Sigmoid colon (tissue), 3 donors: ENCODE measurements at regions not wholly inside any gene's neighbourhood (a gene's known extent, or its start where the extent isn't known, plus 50 kb on each side); places are given as distances from the start of the nearest gene placed in this dataset.

Experiments
- CTCF ChIP-seq, 4 experiments: fragments of 450-650 bp in 3 of 4; fragments of 200-600 bp in 1 of 4; IDR thresholded peaks; one replicate each; pipeline ENCODE4 v1.5.1; 2016 to 2019; ENCODE audit warnings: antibody characterized with exemption in 4 of 4, mild to moderate bottlenecking in 3 of 4, moderate library complexity in 2 of 4
- POLR2A ChIP-seq, 2 donors: fragments of 450-650 bp; IDR thresholded peaks; one replicate each; pipeline ENCODE4 v1.6.1; 2016; ENCODE audit warnings: antibody characterized with exemption in 2 of 2, mild to moderate bottlenecking in 2 of 2, moderate library complexity in 2 of 2

GRCh38 chr4:108559068-108559793 lies 61.1 kb upstream of the RPL34 start:
- TF ChIP-seq CTCF (IDR thresholded peaks at IDR 0.05): no peak
- no peak for TF ChIP-seq POLR2A (IDR thresholded peaks at IDR 0.05)
